ENCODE measurements at regions not wholly inside any gene's neighbourhood (a gene's known extent, or its start where the extent isn't known, plus 50 kb on each side); places are given as distances from the start of the nearest gene placed in this dataset.

DNA sequence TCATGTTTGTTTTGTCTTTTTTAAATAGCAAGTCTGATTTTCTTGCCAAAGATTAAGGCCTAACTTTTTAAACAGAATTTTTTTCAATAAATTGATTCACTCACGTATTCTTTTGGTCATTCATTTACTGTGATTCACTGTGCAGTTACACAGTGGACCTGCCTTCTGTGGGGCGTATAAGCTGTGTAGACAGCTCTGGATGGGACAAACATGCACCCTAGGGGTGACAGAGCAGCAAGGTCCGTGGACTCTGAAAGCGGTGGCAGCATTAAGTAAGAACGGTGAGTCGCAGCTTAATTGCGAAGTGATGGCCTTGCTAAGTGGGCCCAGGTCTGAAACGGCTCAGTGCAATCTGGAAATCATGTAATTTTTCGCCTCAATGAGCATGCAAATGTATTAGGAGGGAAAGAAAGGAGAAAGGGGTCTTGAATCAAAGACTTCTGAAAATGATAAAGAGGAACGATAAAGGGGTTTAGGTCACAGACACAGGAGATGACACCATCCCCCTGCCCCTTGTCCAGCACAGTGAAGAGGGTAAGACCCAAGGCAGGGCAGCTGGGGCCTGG, 113.1 kb downstream of the SPATA19 start:
- H4K20me1 ChIP-seq (ENCODE audit: insufficient read depth, low read depth, low read length): no peaks in the 10 kb centered on the region
- H3K4me3 ChIP-seq (ENCODE audit: low read length): no peak overlapping the region

GRCh38 chr11:133727774-133728173, 117.5 kb downstream of the SPATA19 start:
- H3K27ac ChIP-seq (ENCODE audit: low read length): no peak overlapping the region
- no peak overlapping the region for H2AFZ ChIP-seq (ENCODE audit: low read length)
- H3K36me3 ChIP-seq (ENCODE audit: insufficient read depth, low read length): no peaks in the 10 kb centered on the region
- no peaks in the 10 kb centered on the region for H3K9me2 ChIP-seq (replicated peaks; ENCODE audit: insufficient read depth, low read length)
- no peak overlapping the region for H3K9ac ChIP-seq (ENCODE audit: low read length)
- no peak for DNase-seq
- no peak overlapping the region for H3K4me2 ChIP-seq (ENCODE audit: low read depth, low read length, poor library complexity, severe bottlenecking)
- no peaks in the 10 kb centered on the region for H3K9me3 ChIP-seq (ENCODE audit: low read length)
- H3K79me2 ChIP-seq (ENCODE audit: low read length): no peaks in the 10 kb centered on the region
- no peak overlapping the region for H3K4me3 ChIP-seq (ENCODE audit: low read length)
- no peaks in the 10 kb centered on the region for H4K20me1 ChIP-seq (ENCODE audit: insufficient read depth, low read depth, low read length)
- no peaks in the 10 kb centered on the region for H3K27me3 ChIP-seq (ENCODE audit: low read length)
- H3K4me1 ChIP-seq (ENCODE audit: low read length): no peaks in the 10 kb centered on the region

More for the DNA sequence above, 113.1 kb downstream of the SPATA19 start:
- Histone ChIP-seq H3K4me1 (ENCODE audit: low read length) (no peaks in the 10 kb centered on the region), H2AFZ (ENCODE audit: low read length) (no peak overlapping the region), H3K4me2 (ENCODE audit: low read depth, low read length, poor library complexity, severe bottlenecking) (no peak overlapping the region), H3K9ac (ENCODE audit: low read length) (no peak overlapping the region), H3K9me3 (ENCODE audit: low read length) (no peaks in the 10 kb centered on the region), H3K36me3 (ENCODE audit: insufficient read depth, low read length) (no peaks in the 10 kb centered on the region), H3K79me2 (ENCODE audit: low read length) (no peaks in the 10 kb centered on the region), H3K27me3 (ENCODE audit: low read length) (no peaks in the 10 kb centered on the region), H3K27ac (ENCODE audit: low read length) (no peak overlapping the region), H3K9me2 (replicated peaks; ENCODE audit: insufficient read depth, low read length) (no peaks in the 10 kb centered on the region)
- no peak for DNase-seq

GRCh38 chr11:133726542-133726941, 118.8 kb downstream of the SPATA19 start:
- H2AFZ ChIP-seq (ENCODE audit: low read length): no peak overlapping the region
- H3K4me2 ChIP-seq (ENCODE audit: low read depth, low read length, poor library complexity, severe bottlenecking): no peak overlapping the region
- H3K9ac ChIP-seq (ENCODE audit: low read length): no peak overlapping the region
- H3K9me3 ChIP-seq (ENCODE audit: low read length): no peaks in the 10 kb centered on the region
- no peaks in the 10 kb centered on the region for H3K9me2 ChIP-seq (replicated peaks; ENCODE audit: insufficient read depth, low read length)
- H3K27me3 ChIP-seq (ENCODE audit: low read length): no peaks in the 10 kb centered on the region
- no peak overlapping the region for H3K27ac ChIP-seq (ENCODE audit: low read length)
- H3K79me2 ChIP-seq (ENCODE audit: low read length): no peaks in the 10 kb centered on the region
- H3K4me1 ChIP-seq (ENCODE audit: low read length): no peaks in the 10 kb centered on the region
- H4K20me1 ChIP-seq (ENCODE audit: insufficient read depth, low read depth, low read length): no peaks in the 10 kb centered on the region
- no peak for DNase-seq
- no peak overlapping the region for H3K4me3 ChIP-seq (ENCODE audit: low read length)
- H3K36me3 ChIP-seq (ENCODE audit: insufficient read depth, low read length): no peaks in the 10 kb centered on the region

DNA sequence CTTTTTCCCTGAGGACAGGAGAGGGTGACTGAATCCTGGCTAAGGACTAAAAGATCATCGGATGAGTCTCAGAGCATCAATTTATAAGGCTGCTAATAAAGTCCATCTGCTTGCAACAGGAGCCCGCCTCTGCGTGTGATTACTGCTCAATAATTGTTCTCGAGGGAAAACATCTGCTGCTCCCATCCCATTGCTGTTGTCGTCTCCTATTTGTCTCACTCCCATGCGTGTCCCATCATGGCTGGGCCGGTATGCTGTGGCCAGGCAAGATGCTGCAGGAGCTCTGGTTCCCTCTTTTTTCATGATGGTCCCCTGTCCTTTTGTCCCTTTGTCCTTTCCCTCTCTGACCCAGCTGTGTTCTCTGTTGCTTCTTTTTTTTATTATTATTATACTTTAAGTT, 121.2 kb downstream of the SPATA19 start:
- H2AFZ ChIP-seq (ENCODE audit: low read length): no peak overlapping the region
- no peak overlapping the region for H3K27ac ChIP-seq (ENCODE audit: low read length)
- H3K4me1 ChIP-seq (ENCODE audit: low read length): no peaks in the 10 kb centered on the region
- no peaks in the 10 kb centered on the region for H3K79me2 ChIP-seq (ENCODE audit: low read length)
- no peaks in the 10 kb centered on the region for H3K36me3 ChIP-seq (ENCODE audit: insufficient read depth, low read length)
- H4K20me1 ChIP-seq (ENCODE audit: insufficient read depth, low read depth, low read length): no peaks in the 10 kb centered on the region
- H3K4me3 ChIP-seq (ENCODE audit: low read length): no peak overlapping the region
- H3K27me3 ChIP-seq (ENCODE audit: low read length): no peaks in the 10 kb centered on the region
- H3K9ac ChIP-seq (ENCODE audit: low read length): no peak overlapping the region
- H3K9me2 ChIP-seq (replicated peaks; ENCODE audit: insufficient read depth, low read length): no peaks in the 10 kb centered on the region
- no peaks in the 10 kb centered on the region for H3K9me3 ChIP-seq (ENCODE audit: low read length)
- no peak for DNase-seq
- no peak overlapping the region for H3K4me2 ChIP-seq (ENCODE audit: low read depth, low read length, poor library complexity, severe bottlenecking)

- no peak overlapping the region for H3K9ac ChIP-seq (ENCODE audit: low read length)
- no peaks in the 10 kb centered on the region for H3K9me2 ChIP-seq (replicated peaks; ENCODE audit: insufficient read depth, low read length)
- H3K4me2 ChIP-seq (ENCODE audit: low read depth, low read length, poor library complexity, severe bottlenecking): no peak overlapping the region
- H3K9me3 ChIP-seq (ENCODE audit: low read length): no peaks in the 10 kb centered on the region
- no peaks in the 10 kb centered on the region for H3K79me2 ChIP-seq (ENCODE audit: low read length)
- no peak for DNase-seq
- H3K27ac ChIP-seq (ENCODE audit: low read length): no peak overlapping the region
- no peak overlapping the region for H3K4me3 ChIP-seq (ENCODE audit: low read length)
- no peaks in the 10 kb centered on the region for H3K27me3 ChIP-seq (ENCODE audit: low read length)
- H3K36me3 ChIP-seq (ENCODE audit: insufficient read depth, low read length): no peaks in the 10 kb centered on the region
- H2AFZ ChIP-seq (ENCODE audit: low read length): no peak overlapping the region
- no peaks in the 10 kb centered on the region for H4K20me1 ChIP-seq (ENCODE audit: insufficient read depth, low read depth, low read length)
- no peaks in the 10 kb centered on the region for H3K4me1 ChIP-seq (ENCODE audit: low read length)
These were observed 122.3 kb downstream of the SPATA19 start for GRCh38 chr11:133723056-133723455.

GRCh38 chr11:133720951-133721350, 124.4 kb downstream of the SPATA19 start:
- no peaks in the 10 kb centered on the region for H3K9me2 ChIP-seq (replicated peaks; ENCODE audit: insufficient read depth, low read length)
- H3K9me3 ChIP-seq (ENCODE audit: low read length): no peaks in the 10 kb centered on the region
- no peaks in the 10 kb centered on the region for H3K79me2 ChIP-seq (ENCODE audit: low read length)
- H3K27ac ChIP-seq (ENCODE audit: low read length): no peak overlapping the region
- no peaks in the 10 kb centered on the region for H3K36me3 ChIP-seq (ENCODE audit: insufficient read depth, low read length)
- H3K4me1 ChIP-seq (ENCODE audit: low read length): no peaks in the 10 kb centered on the region
- H3K4me2 ChIP-seq (ENCODE audit: low read depth, low read length, poor library complexity, severe bottlenecking): no peak overlapping the region
- H3K27me3 ChIP-seq (ENCODE audit: low read length): no peaks in the 10 kb centered on the region
- H3K9ac ChIP-seq (ENCODE audit: low read length): no peak overlapping the region
- H4K20me1 ChIP-seq (ENCODE audit: insufficient read depth, low read depth, low read length): no peaks in the 10 kb centered on the region
- H3K4me3 ChIP-seq (ENCODE audit: low read length): no peak overlapping the region
- DNase-seq: no peak
- H2AFZ ChIP-seq (ENCODE audit: low read length): no peak overlapping the region

DNA sequence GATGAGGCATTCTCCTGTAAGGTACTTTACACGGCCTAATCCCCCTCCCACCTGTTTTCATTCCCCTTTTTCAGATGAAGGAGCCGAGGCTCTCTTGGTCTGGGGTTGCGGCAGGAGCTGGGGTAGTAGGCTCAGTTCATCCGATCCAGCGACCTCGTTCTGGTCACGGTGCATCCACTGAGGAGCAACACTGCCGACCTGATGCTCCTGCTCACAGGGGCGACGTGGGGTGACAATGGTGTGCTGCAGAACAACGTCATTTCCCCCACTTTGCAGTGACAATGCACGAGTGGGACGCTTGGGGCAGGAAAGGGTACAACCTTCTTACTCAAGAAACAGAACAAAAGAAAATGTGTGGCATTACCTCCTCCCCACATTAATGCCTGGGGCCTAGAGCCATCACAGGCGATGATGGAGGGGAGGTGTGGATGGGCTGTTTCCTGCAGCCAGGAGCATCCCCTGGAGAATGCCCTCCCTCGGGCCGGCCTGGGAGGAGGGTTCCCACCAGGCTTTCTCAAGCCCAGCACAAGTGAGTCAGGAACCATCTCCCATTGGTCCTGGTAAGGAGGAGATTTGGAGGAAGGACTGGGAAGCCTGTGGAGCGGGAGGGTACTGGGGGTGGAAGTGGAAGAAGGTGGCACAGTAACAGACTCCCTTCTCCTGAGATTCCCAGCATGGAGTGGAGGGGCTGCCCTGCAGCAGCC, 125.6 kb downstream of the SPATA19 start:
- Histone ChIP-seq H3K4me3 (ENCODE audit: low read length) (no peak overlapping the region), H3K36me3 (ENCODE audit: insufficient read depth, low read length) (no peaks in the 10 kb centered on the region), H4K20me1 (ENCODE audit: insufficient read depth, low read depth, low read length) (no peaks in the 10 kb centered on the region), H2AFZ (ENCODE audit: low read length) (no peak overlapping the region), H3K9ac (ENCODE audit: low read length) (no peak overlapping the region), H3K9me2 (replicated peaks; ENCODE audit: insufficient read depth, low read length) (no peaks in the 10 kb centered on the region), H3K27ac (ENCODE audit: low read length) (no peak overlapping the region), H3K79me2 (ENCODE audit: low read length) (no peaks in the 10 kb centered on the region), H3K4me1 (ENCODE audit: low read length) (no peaks in the 10 kb centered on the region), H3K9me3 (ENCODE audit: low read length) (no peaks in the 10 kb centered on the region), H3K27me3 (ENCODE audit: low read length) (no peaks in the 10 kb centered on the region), H3K4me2 (ENCODE audit: low read depth, low read length, poor library complexity, severe bottlenecking) (no peak overlapping the region)
- no peak for DNase-seq

DNA sequence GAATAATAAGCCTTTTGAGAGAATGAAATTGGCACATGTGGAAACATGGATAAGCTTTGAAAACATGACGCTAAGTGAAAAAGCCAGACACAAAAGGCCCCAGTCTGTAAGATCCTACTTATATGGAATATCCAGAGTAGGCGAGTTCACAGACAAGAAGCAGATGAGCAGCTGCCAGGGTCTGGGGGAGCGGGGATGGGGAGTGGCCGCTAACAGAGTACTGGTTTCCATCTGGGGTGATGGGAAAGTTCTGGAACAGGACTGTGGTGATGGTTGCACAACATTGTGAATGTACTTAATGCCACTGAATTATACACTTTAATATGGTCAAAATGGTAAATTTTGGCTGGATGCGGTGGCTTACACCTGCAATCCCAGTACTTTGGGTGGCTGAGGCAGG, 126.5 kb downstream of the SPATA19 start:
- Histone ChIP-seq H3K9me3 (ENCODE audit: low read length) (no peaks in the 10 kb centered on the region), H3K9ac (ENCODE audit: low read length) (no peak overlapping the region), H3K4me3 (ENCODE audit: low read length) (no peak overlapping the region), H2AFZ (ENCODE audit: low read length) (no peak overlapping the region), H4K20me1 (ENCODE audit: insufficient read depth, low read depth, low read length) (no peaks in the 10 kb centered on the region), H3K27me3 (ENCODE audit: low read length) (no peaks in the 10 kb centered on the region), H3K36me3 (ENCODE audit: insufficient read depth, low read length) (no peaks in the 10 kb centered on the region), H3K9me2 (replicated peaks; ENCODE audit: insufficient read depth, low read length) (no peaks in the 10 kb centered on the region), H3K79me2 (ENCODE audit: low read length) (no peaks in the 10 kb centered on the region), H3K27ac (ENCODE audit: low read length) (no peak overlapping the region), H3K4me1 (ENCODE audit: low read length) (no peaks in the 10 kb centered on the region), H3K4me2 (ENCODE audit: low read depth, low read length, poor library complexity, severe bottlenecking) (no peak overlapping the region)
- DNase-seq: no peak

Data from Karpas-422 (cell line).